HG03280 (cell line): ENCODE measurements at regions not wholly inside any gene's neighbourhood (a gene's known extent, or its start where the extent isn't known, plus 50 kb on each side); places are given as distances from the start of the nearest gene placed in this dataset.

Experiments used
- ATAC-seq: cut with Tn5 transposase; IDR thresholded peaks from one replicate; pipeline ENCODE4 v1.9.1; 2021; ENCODE audit warnings: mild to moderate bottlenecking, moderate library complexity; ENCODE audit not compliant: unreplicated experiment

DNA sequence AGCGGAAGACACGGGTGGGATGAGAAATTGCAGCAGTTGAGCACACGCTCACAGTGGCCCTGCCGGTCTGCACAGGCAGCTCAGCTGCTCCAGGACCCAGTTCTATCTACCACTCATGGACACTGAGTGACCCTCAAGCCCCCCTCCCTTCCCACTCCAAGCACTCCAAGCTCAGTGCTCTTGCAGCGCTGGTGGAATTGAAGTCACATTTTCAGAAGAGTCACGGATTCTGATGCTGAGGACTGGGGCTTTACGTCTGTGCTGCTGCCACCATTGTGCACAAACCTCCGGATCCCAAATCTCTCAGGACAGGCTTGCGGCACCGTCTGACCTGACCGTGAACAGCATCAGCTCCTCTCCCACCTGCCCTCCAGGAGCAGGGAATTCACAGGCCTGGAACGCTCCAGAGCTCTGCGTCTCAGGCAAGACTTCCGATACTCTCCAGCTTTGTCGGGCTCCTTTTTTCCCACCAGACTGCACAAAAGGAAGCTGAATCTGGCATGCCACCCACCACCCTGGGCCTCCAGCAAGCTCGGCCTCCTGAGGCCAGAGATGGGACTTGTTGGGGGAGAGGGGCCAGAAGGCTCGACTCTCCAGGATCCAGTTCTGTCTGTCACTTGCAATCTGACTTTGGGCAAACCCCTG, 213.1 kb upstream of the RTL1 start:
- ATAC-seq: no peak

DNA sequence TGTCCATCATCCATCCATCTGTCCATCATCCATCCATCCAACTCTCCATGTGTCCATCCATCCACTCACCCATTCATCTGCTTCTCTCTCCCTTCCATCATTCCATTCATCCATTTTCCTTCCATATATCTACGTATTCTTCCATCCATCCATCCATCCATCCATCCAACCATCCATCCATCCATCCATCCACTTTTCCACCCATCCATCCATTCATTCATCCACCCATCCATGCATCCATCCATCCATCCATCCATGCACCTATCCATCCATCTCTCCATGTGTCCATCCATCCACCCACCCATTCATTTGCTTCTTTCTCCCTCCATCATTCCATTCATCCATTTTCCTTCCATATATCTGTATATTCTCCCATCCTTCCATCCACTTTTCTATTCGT, 214.0 kb upstream of the RTL1 start:
- ATAC-seq: no peak

DNA sequence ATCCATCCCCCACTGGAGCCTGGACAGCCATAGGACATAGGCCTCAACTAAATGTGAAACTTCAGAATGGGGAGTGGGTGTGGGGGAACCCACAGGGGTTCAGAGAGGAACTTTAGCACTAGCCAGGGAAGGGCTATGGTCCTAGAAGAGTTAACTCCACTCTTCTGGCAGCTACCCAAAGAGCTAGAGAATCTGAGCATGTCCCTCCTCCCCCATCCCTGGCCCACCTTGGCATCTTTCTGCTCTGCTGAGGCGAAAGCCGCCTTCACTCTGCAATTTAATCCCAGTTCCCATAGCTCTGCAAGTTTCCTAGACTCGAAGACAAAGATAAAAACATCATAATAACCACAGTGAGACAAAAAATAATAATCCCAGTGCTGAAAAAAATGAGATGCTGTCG, 214.7 kb upstream of the RTL1 start:
- no peak for ATAC-seq

DNA sequence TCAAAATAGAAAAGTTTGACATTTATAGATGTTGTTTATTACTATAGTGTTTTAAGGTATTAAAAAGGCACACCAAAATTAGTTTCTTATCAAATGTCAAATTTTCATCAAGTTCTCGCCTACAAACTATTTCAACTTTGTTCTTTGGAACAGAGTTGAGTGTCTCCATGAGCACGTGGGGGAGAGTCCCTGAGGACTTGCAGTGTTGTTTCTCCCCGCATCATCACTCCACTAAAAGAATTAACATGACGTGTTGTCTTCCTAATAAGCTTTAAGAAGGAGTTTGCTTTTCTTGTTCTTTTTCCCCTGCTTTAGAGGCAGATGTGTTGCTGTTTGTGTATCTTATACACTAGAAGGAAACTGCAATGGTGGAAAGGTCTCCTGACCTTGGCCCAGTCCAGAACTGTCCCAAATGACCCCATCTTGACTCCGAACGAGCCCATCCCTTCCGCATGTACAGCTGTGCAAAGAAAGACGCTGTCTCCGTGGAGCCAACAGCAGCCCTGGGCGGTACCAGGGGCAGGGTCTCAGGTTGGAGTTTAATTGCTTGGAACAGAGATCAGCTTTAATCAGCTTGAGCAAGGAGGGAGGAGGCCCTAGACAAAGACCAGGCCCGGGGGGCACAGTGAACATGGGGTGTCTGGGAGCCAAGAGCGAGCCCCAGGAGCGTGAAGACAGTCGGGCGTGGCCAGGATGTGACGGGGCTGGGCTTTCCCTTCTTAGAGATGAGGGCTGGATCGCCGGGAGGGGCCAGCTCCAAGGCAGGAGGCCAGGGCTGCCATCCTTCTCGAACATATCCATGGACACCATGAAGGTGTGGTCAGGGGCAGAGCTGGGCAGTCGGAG, 215.4 kb upstream of the RTL1 start:
- ATAC-seq: no peak

DNA sequence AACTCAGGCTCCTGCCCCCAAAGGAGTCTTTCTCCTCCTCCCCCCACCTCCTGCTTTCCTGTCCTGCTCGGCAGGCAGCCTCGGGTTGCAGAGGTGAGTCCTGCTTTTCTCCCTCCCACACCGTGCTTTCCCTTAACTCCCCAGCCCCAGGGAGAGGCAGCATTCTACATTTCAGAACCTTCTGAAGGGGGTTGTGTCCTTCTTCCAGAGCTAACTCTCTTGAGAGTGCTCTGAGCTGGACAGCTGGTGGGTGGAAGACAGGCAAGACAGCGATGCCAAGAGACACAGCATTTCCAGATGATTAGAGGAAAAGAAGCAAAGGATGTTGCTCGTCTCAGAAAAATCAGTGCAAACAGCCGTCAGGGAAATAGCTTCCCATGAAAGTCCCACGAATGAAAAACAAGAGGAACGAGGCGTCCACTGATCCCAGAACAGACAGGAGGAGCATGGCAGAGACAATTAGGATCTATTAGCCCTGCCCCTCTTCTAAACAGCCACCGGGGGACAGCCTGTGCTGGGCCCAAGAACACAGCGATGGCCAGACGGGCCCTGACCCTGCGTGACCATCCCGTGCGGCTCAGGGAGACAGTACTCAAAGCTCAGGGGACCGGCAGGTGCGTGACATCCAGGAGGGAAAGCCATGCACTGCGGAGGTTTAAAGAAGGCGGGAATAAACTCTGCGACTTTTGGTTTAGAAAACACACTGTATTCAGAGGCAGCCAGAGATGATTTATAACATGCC, 216.5 kb upstream of the RTL1 start:
- no peak for ATAC-seq

DNA sequence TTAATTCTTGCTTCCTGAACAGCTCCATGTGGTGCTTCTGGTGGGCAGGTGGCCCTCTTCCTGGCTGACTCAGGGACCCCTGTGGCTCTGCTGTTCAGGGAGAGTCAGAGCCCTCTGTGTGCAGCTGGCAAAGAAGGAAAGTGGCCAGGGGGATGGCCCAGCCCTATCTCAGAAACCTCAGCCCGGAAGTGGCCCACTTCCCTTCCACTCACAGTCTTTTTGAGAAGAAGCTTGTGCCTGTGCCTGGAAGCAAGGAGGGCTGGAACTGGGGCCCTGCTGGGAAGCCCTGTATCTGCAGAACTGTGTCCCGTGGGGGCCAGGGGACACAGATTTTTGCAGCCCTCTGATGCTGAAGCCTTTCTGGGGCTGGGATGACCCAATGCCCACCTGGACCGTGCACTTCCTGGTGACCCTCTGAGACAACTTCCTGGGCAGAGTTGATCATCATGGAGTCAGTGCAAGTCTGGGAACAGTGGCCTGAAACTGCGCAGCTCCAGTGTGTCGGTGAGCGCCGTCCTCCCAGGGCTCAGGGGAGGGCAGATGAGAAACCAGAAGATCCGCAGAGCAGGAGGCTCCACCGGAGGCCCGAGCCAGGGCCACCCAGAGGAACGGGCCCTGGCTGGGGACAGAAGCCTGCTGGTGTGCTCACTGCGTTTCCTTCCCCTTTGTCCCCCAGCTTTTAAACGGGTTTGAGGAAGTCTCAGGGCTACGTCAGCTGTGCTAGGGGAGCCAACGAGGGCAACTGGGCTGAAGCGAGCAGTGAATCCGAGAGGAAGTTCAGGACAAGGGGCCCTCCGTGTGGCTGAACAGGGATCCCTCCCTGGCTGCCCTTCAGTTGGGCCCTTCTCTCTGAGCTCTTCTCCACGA, 217.4 kb upstream of the RTL1 start:
- no peak for ATAC-seq

DNA sequence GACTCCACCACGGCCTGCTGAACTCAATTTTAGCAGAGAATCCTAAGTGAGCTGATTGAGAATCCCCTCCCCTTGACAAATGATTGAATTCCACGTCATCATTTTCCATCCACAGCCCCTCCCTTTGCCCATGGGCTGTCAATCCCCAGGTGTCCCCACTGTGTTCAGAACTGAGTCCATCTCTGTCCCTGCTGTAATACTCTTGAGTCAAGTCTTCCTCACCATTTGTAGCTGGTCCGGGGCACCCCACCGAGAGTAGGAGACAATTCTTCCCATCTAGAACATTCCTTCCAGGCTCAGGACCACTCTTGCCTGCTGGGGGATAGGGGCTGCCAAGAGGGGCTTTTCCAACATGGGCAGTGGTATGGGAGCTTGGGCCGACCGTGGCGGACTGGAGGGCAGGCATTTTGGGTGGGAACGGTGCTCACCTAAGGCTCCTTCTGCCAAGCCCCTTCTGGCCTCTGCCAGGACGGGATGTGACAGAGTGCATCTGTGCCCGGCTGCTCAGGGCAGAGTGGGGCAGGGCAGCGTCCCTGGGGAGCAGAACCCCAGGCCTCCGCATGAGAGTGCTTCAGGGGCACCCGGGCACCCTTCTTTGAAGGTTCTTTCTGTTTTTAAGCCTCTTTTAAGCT, 218.1 kb upstream of the RTL1 start:
- no peak for ATAC-seq

DNA sequence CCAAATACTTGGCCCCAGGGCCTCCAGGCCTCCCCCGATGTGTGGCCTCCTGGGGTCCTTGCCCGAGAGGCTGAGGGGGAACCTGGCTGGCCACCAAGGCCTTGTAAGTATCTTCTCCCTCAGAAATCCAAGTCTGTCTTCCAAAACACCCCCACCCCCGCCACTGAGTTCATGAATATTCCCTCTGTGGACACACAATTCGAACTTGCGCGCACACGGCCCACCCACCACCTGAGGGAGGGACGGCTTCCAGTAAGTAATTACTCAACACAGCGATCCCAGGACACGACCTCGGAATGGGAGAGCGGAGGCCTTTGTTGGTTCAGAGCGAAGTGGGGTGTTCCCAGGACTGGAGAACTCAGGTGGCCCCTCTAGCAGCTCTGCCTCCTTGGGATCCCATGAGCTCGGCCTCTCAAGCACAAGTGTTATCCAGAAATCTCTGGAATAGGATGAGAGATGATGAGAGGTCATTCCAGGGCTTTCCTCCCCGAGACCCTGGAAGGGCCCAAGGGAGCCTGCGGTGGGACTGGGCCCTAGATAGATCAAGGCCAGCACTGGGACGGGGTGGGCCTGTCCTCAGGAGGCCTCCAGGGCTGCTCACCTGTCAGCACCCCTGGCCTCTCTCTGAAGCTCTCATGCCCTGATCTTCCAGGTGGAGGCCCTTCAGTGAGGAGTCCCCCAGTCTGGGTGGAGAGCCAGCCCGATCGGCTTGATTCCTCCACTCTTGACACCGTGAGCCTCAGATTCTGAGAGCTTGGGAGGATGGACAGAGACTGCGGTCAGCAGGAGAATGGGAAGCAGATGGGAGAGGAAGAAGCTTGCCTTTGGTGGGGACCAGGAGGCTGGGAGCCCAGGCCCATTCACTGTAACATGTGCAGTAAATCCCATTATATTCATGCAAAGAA, 219.0 kb upstream of the RTL1 start:
- no peak for ATAC-seq

DNA sequence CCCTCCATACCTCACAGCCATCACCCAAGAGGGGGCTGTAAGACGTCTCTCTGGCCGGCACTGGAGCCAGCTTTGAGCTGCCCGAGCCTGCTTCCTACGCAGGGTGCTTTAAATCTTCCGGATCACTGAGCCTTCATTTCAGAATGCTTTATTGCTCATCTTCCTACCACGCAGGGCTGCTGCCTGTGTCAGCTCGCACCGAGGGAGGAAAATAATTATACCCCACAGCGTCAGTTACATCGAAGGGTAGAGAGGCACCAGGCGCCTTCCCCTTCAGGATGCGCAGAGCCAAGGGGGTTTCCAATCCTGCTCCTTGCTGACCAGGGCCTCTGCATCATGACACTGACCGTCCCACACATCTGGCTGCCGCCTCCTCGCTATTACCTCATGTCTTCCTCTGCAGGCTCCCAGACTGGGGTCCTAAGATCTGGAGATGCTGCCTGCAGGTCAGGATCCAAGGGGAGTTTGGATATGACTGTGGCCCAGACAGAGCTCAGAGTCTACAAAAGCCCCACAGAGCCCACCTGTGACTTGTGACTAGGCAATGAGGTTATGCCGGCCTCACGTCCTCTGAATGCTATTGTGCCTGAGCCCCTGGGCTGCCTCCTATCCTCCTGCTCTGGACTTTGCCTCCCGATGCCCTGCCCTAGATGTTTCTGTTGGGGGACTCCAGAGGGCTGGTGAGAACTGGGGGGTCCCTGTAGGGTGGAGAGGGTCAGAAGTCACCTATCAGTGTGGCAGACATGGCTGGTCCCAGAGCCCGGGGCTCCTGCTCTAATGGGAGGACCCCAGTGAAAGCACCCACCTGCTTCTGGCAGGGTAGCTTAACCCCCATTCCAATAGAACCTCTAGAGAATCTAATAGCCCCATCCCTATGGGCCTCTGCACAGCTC, 220.3 kb upstream of the RTL1 start:
- no peak for ATAC-seq

DNA sequence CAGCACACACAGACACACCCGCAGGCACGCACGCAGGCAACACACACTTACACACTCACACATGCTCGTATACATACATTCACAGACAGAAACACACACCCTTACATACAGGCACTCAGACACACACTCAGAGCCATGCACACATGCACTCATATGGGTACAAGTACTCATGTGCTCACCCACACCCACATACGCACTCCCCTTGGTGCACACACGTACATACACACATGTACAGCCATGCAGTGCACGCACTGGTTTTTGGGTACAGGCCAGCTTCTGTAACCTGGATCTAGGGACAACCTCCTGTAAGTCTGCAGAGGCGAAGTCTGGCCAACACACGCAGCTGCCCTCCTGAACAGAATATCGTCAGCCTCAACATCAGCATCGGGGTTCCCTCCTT, 221.3 kb upstream of the RTL1 start:
- no peak for ATAC-seq

DNA sequence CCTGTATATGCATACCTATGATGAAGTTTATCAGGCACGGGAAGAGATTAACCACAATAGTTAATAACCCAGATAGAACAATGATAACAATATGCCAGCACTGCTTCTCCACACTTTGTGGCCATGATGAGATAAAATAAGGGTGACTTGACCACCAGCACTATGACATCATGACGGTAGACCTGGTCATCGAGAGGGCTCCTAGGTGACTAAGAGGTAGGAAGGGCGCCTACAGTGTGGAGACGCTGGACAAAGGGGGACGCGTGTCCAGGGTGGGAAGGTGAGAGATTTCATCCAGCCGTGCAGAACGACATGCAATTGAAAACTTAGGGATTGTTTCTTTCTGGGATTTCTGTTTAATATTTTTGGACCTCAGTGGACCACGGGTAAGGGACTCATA, 221.8 kb upstream of the RTL1 start:
- no peak for ATAC-seq

DNA sequence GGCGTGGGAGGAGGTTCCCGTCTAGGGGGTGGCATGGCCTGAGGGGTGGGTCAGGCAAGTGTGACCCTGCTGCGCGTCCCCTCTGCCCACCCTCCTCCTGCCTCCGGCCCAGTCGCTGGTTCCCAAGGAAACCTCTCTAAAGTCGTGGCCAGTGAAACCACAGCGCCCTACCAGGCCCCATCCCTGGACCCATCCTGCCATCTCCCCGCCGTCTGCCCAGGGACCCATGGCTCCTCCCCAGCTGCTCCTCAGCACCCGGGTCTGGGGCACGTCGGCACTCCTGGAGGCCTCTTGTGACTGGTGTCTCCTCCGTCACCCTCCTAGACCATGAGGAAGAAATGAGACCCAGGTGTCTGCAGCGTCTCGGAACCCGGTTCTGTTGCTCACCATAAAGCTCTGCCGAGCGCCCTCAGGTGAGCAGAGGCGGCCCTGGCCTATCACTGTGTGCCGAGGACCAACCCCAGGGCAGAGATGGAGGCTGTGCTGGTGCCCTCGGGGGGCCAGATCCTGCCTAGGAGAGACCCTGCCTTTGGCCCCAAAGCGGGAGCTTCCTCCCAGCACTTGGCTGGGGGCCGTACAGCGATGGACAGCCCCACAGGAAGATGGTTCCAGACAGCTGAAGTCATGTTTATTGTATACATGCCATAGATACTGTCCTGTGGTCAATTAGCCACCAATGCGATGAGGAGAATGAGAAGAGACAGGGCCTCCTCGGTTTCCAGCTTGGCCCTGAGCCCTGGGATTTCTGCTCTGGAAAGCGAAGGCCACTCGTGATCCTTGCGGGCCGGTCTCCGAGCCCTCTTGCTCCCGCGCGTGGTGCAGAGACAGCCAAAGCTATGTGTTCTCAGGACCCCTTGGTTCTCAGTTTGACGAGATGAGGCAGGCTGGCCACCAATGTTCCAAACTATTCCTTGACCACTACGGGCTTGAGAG, 222.5 kb upstream of the RTL1 start:
- no peak for ATAC-seq

DNA sequence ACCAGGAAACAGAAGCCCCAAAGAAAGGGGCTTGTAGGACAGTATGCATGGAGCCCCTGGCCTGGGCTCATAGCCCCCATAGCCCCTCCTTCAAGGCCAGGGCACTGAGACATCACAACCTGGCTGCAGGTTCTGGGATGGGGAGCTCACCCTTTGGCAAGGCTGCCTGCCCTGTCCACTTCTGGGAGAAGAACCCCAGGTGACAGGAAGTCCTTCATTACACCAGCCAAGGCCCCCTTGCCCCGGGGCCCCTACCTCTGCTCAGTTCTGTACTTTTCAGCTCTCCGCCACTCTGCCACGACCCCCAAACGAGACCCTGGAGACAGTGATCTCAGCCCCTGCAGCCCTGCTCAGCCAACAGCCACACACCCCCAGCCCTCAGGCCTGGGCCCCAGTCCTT, 223.2 kb upstream of the RTL1 start:
- no peak for ATAC-seq

DNA sequence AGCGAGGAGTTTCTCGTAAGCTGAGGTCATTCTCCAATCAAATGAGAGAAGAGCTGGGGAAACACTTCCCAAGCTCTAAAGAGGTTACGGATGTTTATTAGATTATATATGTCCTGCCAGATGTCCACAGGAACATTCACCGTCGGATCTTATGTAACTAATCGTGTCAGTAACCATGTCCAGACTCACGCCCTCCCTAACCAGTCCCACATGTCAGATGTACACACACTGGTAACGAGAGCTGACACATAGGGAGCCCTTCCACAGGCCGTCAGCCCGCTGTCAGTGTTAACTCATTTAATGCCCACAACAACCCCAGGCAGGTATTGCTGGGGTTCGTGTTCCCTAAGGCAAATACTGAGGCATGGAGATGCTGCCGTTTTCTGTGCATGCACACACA, 223.7 kb upstream of the RTL1 start:
- no peak for ATAC-seq

DNA sequence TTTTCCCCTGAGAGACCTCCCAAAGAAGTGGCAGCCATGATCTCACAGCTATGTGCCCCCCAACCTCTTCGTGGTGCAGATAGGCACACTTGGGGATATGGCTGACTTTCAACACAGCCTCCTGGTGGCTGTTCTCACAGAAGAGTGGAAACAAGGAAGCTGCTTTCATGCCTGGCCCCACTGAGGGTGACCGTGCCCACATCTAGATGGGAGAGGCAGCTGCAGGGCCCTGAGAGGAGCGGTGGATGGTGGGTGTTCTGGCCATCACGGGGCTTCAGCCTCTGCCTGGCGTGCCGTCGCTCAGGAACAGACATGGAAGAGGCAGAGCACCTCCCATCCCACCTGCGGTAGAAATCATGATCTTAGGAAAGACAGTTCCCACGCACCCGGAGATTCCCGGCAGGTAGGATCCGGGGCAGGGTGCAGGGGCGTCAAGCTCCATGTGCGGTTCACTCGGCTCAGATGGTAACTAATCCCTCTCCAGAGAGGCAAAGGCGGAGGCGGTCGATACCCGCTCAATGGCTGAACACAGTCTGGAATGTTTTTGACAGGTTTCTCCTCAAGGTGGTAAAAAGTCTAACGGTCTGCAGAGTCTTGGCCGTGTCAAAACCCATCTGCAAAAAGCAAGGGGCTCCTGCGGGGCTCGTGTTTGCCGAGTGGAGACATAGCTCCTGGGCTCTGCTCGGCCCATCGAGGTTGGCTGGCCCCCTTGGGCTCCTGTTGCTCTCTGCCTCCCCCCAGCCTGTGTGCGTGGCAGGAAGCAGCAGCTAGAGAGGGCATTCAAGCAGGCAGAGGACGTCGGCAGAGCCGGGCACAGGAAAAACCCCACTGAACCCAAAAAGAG, 225.2 kb upstream of the RTL1 start:
- no peak for ATAC-seq

DNA sequence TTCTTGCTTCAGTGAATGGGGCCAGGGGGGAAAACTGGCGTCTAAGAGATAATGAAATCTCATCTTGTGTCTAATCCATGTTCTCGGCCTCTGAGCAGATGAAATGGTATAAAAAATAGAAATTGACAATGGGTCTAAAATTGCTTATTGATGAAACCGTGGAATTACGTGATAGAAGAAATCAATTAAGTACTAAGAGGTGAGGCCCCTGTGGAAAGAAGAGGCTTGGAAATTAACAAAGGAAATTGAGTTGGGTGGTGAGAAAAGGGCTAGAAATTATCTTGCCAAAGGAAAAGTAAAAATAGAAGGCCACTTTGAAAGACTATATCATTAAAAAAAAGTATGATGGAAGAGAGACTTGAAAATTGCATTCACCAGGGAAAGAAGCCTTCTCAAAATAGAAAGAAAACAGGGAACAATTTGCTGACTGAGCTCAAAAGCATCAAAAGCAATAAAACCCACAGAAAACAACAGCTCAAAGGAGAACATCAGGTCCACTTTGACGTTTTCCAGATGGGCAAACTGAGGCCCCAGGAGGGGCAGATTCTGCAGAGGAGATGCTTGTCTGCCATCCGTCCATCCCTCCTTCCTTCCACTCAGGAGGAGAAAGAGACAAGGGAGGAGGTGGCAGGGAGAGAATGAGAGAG, 226.1 kb upstream of the RTL1 start:
- ATAC-seq: no peak
